Amniotic stem cell (primary cell): ENCODE measurements at regions not wholly inside any gene's neighbourhood (a gene's known extent, or its start where the extent isn't known, plus 50 kb on each side); places are given as distances from the start of the nearest gene placed in this dataset.
A peak's percentile ranks its signal among the peaks of the same experiment; 100 is the strongest.
"Not testable (repeated sequence)": the region's sequence is repeated elsewhere in the genome, so short reads cannot be mapped to it uniquely, and the experiment has no call there.

Source experiments
- DNase-seq: peaks from one replicate; lab custom pipeline; 2025; lab: John Stamatoyannopoulos, UW

- no peak for DNase-seq
Measured at GRCh38 chr7:142469696-142470543, 212.1 kb upstream of the PRSS58 start.

GRCh38 chr7:142468871-142469665, 211.2 kb upstream of the PRSS58 start:
- DNase-seq: no peak

- DNase-seq: not testable (repeated sequence)
Measured at GRCh38 chr7:142467056-142467655, 209.3 kb upstream of the PRSS58 start.

- no peak for DNase-seq
Measured at GRCh38 chr7:142463401-142463850, 205.6 kb upstream of the PRSS58 start.

- peak; percentile 88 for DNase-seq
Measured at GRCh38 chr7:142461437-142461836, 203.6 kb upstream of the PRSS58 start.

- no peak for DNase-seq
Measured at GRCh38 chr7:142460402-142461117, 202.7 kb upstream of the PRSS58 start.

- no peak for DNase-seq
Measured at GRCh38 chr7:142459551-142459963, 201.7 kb upstream of the PRSS58 start.

- DNase-seq: no peak
Measured at GRCh38 chr7:142457146-142457703, 199.4 kb upstream of the PRSS58 start.

GRCh38 chr7:142455392-142455791, 197.5 kb upstream of the PRSS58 start:
- DNase-seq: no peak

GRCh38 chr7:142454862-142455261, 197.0 kb upstream of the PRSS58 start:
- no peak for DNase-seq

GRCh38 chr7:142452791-142453190, 194.9 kb upstream of the PRSS58 start:
- DNase-seq: no peak

GRCh38 chr7:142451817-142452216, 194.0 kb upstream of the PRSS58 start:
- DNase-seq: no peak

- no peak for DNase-seq
Measured at GRCh38 chr7:142451296-142451695, 193.4 kb upstream of the PRSS58 start.

- DNase-seq: no peak
Measured at GRCh38 chr7:142450695-142451094, 192.8 kb upstream of the PRSS58 start.

- DNase-seq: no peak
Measured at GRCh38 chr7:142450206-142450605, 192.3 kb upstream of the PRSS58 start.

- not testable (repeated sequence) for DNase-seq
Measured at GRCh38 chr7:142448857-142449256, 191.0 kb upstream of the PRSS58 start.

- DNase-seq: no peak
Measured at GRCh38 chr7:142447762-142448161, 189.9 kb upstream of the PRSS58 start.

GRCh38 chr7:142445019-142445686, 187.3 kb upstream of the PRSS58 start:
- no peak for DNase-seq

- DNase-seq: no peak
Measured at GRCh38 chr7:142443216-142444010, 185.6 kb upstream of the PRSS58 start.

GRCh38 chr7:142442396-142442795, 184.5 kb upstream of the PRSS58 start:
- DNase-seq: no peak
